ENCODE measurements at regions not wholly inside any gene's neighbourhood (a gene's known extent, or its start where the extent isn't known, plus 50 kb on each side); places are given as distances from the start of the nearest gene placed in this dataset.

- H3K9me3 Mint-ChIP-seq = no peaks in the 10 kb centered on the region
- no peaks in the 10 kb centered on the region for H3K27me3 Mint-ChIP-seq
- no peak for DNase-seq
- H3K4me3 Mint-ChIP-seq = no peak overlapping the region
- CTCF ChIA-PET = no interaction called here
- POLR2A ChIA-PET = no interaction called here
- no peaks in the 10 kb centered on the region for H3K4me1 Mint-ChIP-seq
- H3K36me3 Mint-ChIP-seq (ENCODE audit: low read depth) = no peaks in the 10 kb centered on the region
- no peak overlapping the region for H3K27ac Mint-ChIP-seq
Observed at GRCh38 chr13:108455320-108455719, 174.1 kb upstream of the MYO16 start.

DNA sequence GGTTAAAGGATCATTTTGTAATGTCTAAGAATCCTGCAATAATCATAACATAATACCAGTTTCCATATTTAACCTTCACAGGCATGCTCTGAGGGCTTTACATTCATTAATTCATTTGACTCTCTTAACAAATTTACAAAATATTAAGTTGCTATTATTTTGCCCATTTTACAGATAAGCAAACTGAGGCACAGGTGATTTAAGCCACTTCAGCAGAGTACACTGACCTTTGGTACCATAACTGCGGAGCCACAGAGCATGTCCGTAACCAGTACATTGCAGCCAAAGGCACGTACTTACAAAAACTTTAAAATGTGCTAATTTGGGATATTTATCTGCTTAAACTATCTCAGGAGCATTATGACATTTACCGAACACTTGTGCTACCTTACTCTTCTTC lies 169.4 kb upstream of the MYO16 start:
- CTCF ChIA-PET = no interaction called here
- Mint-ChIP-seq H3K4me1 (no peaks in the 10 kb centered on the region), H3K4me3 (no peak overlapping the region), H3K9me3 (peaks cover 2% of the 10 kb centered on the region), H3K36me3 (ENCODE audit: low read depth) (no peaks in the 10 kb centered on the region), H3K27ac (no peak overlapping the region), H3K27me3 (no peaks in the 10 kb centered on the region)
- no peak for DNase-seq
- POLR2A ChIA-PET = no interaction called here

DNA sequence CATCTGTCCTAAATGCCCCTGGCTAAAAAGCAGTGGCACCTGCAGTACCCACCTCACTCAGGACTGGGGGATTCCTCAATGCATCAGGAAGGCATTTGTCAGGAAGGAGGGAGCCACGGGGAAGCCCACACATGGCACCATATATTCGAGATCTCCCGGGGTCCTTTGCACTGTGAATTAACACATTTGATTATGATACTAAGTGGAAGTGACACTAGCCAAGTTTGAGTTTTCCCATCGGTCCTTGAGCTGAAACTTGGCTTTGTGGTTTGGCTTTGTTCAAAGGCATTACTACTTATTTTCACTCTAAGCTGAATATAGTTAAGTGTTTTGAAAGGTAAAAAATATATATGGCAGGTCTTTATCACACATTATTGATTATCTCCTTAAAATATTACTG lies 168.7 kb upstream of the MYO16 start:
- H3K9me3 Mint-ChIP-seq = peaks cover 2% of the 10 kb centered on the region
- H3K36me3 Mint-ChIP-seq (ENCODE audit: low read depth) = no peaks in the 10 kb centered on the region
- H3K4me3 Mint-ChIP-seq = no peak overlapping the region
- no peaks in the 10 kb centered on the region for H3K27me3 Mint-ChIP-seq
- H3K4me1 Mint-ChIP-seq = no peaks in the 10 kb centered on the region
- CTCF ChIA-PET = no interaction called here
- no peak for DNase-seq
- POLR2A ChIA-PET = no interaction called here
- H3K27ac Mint-ChIP-seq = no peak overlapping the region

- no peaks in the 10 kb centered on the region for H3K27me3 Mint-ChIP-seq
- H3K4me1 Mint-ChIP-seq = no peaks in the 10 kb centered on the region
- ChIA-PET POLR2A (no interaction called here), CTCF (interaction anchor here (1.0 kb wide), 1 partner anchor 36 kb away, joined by 3 read pairs; no protein-coding TSS in a partner anchor)
- H3K9me3 Mint-ChIP-seq = peaks cover 2% of the 10 kb centered on the region
- DNase-seq = no peak
- H3K4me3 Mint-ChIP-seq = no peak overlapping the region
- H3K36me3 Mint-ChIP-seq (ENCODE audit: low read depth) = no peaks in the 10 kb centered on the region
- H3K27ac Mint-ChIP-seq = no peak overlapping the region
Observed at GRCh38 chr13:108463340-108463739, 166.1 kb upstream of the MYO16 start.

DNA sequence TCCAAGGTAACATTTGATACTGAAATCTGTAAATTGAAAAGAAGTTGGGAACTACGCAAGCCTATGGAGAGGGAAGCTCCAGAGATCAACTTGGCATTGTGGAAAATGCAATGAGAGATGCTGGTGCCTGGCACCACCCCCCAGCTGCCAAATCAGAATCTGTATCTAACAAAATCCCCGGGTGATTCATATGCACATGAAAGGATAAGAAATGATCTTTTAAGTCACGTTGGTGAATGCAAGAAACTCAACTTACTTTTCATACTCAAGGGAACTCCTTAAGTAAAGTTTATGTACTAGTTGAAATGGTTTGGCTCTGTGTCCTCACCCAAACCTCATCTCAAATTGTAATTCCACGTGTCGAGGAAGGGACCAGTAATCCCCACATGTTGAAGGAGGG lies 158.5 kb upstream of the MYO16 start:
- Mint-ChIP-seq H3K4me1 (no peaks in the 10 kb centered on the region), H3K27ac (no peak overlapping the region), H3K9me3 (peaks cover 3% of the 10 kb centered on the region), H3K27me3 (no peaks in the 10 kb centered on the region), H3K4me3 (no peak overlapping the region), H3K36me3 (ENCODE audit: low read depth) (no peaks in the 10 kb centered on the region)
- CTCF ChIA-PET = no interaction called here
- DNase-seq = no peak
- POLR2A ChIA-PET = no interaction called here

DNA sequence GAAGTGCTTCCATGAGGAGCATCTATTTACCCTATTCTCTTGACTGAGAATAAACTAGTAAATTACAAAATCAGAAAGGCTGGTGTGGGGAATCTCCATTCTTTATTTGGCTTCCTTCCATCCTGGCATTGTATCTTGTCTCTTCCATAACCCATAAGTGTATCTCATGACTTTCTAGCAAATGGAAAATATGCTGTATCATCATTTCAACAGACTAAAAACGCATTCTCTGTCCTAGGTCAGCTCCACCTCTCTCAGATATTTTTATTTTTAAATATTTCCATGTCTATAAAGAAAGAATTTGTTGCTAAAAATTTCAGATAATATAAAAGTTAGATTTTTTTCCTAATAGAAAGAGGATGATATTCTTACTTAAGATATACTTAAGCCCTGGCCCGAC lies 154.2 kb upstream of the MYO16 start:
- H3K4me3 Mint-ChIP-seq = no peak overlapping the region
- peaks cover 3% of the 10 kb centered on the region for H3K9me3 Mint-ChIP-seq
- DNase-seq = no peak
- H3K27me3 Mint-ChIP-seq = no peaks in the 10 kb centered on the region
- ChIA-PET POLR2A (no interaction called here), CTCF (no interaction called here)
- H3K27ac Mint-ChIP-seq = no peak overlapping the region
- no peaks in the 10 kb centered on the region for H3K36me3 Mint-ChIP-seq (ENCODE audit: low read depth)
- no peaks in the 10 kb centered on the region for H3K4me1 Mint-ChIP-seq

- H3K4me3 Mint-ChIP-seq = no peak overlapping the region
- CTCF ChIA-PET = no interaction called here
- no peaks in the 10 kb centered on the region for H3K9me3 Mint-ChIP-seq
- no peak overlapping the region for H3K27ac Mint-ChIP-seq
- DNase-seq = no peak
- POLR2A ChIA-PET = no interaction called here
- no peaks in the 10 kb centered on the region for H3K27me3 Mint-ChIP-seq
- no peaks in the 10 kb centered on the region for H3K4me1 Mint-ChIP-seq
- H3K36me3 Mint-ChIP-seq (ENCODE audit: low read depth) = no peaks in the 10 kb centered on the region
Observed at GRCh38 chr13:108477376-108477775, 152.0 kb upstream of the MYO16 start.

GRCh38 chr13:108478179-108478578 lies 151.2 kb upstream of the MYO16 start:
- Mint-ChIP-seq H3K9me3 (no peaks in the 10 kb centered on the region), H3K27me3 (no peaks in the 10 kb centered on the region), H3K4me3 (no peak overlapping the region), H3K4me1 (no peaks in the 10 kb centered on the region), H3K27ac (no peak overlapping the region), H3K36me3 (ENCODE audit: low read depth) (no peaks in the 10 kb centered on the region)
- ChIA-PET POLR2A (no interaction called here), CTCF (no interaction called here)
- no peak for DNase-seq

DNA sequence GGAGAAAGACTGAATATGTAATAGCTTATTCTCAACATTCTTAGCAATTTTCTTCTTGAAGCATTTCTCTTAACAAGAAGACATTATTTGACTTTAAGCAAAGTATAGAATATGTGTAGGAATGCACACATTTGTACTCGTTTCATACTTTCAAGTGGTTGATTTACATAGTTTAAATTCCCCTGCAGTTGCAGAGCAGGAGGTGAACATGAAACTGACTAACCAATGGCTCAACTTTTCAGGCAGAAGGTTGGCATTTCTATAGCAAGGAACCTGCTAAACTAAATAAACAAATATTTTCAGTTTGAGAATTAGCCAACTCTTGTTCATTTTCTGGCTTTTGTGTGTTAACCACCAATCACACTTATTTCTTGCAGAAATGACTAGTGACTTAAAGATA lies 145.4 kb upstream of the MYO16 start:
- ChIA-PET CTCF (no interaction called here), POLR2A (no interaction called here)
- H3K36me3 Mint-ChIP-seq (ENCODE audit: low read depth) = no peaks in the 10 kb centered on the region
- H3K4me3 Mint-ChIP-seq = no peak overlapping the region
- no peak for DNase-seq
- no peaks in the 10 kb centered on the region for H3K4me1 Mint-ChIP-seq
- no peaks in the 10 kb centered on the region for H3K9me3 Mint-ChIP-seq
- H3K27me3 Mint-ChIP-seq = peaks cover 2% of the 10 kb centered on the region
- H3K27ac Mint-ChIP-seq = no peak overlapping the region

DNA sequence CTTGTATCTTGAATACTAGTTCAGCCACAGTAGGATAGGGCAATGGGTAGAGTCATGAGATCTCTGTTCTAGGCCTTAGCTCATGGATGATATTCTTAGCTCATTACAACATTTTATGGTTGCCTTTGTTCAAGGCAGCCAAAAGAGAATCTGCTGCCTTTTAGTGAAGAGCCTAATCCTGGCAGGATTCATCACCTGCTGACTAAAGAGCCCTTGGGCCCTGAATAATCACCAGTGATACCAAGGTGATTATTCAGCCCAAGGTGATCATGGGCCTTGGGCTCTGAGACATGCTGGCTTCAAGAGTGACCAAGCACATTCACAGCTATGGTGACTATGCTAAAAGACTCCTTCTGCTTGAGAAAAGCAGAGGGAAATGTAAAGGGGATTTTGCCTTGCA lies 143.3 kb upstream of the MYO16 start:
- H3K9me3 Mint-ChIP-seq = no peaks in the 10 kb centered on the region
- H3K4me1 Mint-ChIP-seq = no peaks in the 10 kb centered on the region
- no peaks in the 10 kb centered on the region for H3K36me3 Mint-ChIP-seq (ENCODE audit: low read depth)
- H3K27me3 Mint-ChIP-seq = peaks cover 10% of the 10 kb centered on the region
- no peak for DNase-seq
- no peak overlapping the region for H3K27ac Mint-ChIP-seq
- ChIA-PET CTCF (no interaction called here), POLR2A (no interaction called here)
- H3K4me3 Mint-ChIP-seq = no peak overlapping the region

GRCh38 chr13:108494991-108495645 lies 134.3 kb upstream of the MYO16 start:
- peaks cover 41% of the 10 kb centered on the region for H3K27me3 Mint-ChIP-seq
- peak overlapping the region; percentile 54 for H3K4me3 Mint-ChIP-seq
- DNase-seq = no peak
- ChIA-PET CTCF (no interaction called here), POLR2A (no interaction called here)
- H3K36me3 Mint-ChIP-seq (ENCODE audit: low read depth) = no peaks in the 10 kb centered on the region
- no peaks in the 10 kb centered on the region for H3K9me3 Mint-ChIP-seq
- H3K27ac Mint-ChIP-seq = no peak overlapping the region
- H3K4me1 Mint-ChIP-seq = peaks cover 6% of the 10 kb centered on the region

DNA sequence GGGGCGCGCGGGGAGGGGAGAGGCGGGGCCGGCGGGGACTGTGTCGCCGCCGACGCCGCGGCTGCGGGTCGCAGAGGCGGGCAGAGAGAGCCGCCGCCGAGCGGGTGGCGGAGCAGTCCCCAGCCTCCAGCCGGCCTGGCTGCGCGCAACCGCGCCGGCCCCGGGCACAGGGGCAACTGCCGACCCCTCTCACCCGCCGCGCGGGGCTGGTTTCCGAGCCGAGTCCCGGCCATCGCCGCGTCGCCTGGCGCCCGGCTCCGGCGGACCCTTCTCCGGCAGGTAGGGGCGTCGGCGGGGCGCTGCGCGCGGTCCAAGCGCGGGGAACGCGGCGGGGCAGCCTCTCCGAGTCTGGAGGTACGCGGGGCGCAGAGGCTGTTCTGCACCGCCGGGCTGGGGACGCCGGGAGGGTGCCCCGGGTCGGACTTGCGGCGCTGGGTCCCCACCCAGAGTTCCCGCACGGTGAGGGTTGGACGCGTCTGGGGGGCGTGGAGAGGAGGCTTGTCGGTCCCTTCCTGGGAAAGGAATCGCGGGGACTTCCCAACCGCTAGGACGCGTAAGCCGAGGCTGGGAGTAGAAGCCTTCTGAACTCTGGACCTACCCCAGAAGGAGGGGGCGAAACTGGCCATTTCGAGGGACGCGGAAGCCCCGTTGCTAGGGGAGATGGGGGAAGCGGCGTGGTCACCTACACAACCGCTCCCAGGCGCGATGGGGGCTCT lies 133.6 kb upstream of the MYO16 start:
- Mint-ChIP-seq H3K36me3 (ENCODE audit: low read depth) (no peaks in the 10 kb centered on the region), H3K4me1 (peaks cover 6% of the 10 kb centered on the region), H3K27me3 (peaks cover 39% of the 10 kb centered on the region), H3K4me3 (no peak overlapping the region), H3K9me3 (no peaks in the 10 kb centered on the region), H3K27ac (no peak overlapping the region)
- DNase-seq = no peak
- ChIA-PET POLR2A (no interaction called here), CTCF (no interaction called here)

DNA sequence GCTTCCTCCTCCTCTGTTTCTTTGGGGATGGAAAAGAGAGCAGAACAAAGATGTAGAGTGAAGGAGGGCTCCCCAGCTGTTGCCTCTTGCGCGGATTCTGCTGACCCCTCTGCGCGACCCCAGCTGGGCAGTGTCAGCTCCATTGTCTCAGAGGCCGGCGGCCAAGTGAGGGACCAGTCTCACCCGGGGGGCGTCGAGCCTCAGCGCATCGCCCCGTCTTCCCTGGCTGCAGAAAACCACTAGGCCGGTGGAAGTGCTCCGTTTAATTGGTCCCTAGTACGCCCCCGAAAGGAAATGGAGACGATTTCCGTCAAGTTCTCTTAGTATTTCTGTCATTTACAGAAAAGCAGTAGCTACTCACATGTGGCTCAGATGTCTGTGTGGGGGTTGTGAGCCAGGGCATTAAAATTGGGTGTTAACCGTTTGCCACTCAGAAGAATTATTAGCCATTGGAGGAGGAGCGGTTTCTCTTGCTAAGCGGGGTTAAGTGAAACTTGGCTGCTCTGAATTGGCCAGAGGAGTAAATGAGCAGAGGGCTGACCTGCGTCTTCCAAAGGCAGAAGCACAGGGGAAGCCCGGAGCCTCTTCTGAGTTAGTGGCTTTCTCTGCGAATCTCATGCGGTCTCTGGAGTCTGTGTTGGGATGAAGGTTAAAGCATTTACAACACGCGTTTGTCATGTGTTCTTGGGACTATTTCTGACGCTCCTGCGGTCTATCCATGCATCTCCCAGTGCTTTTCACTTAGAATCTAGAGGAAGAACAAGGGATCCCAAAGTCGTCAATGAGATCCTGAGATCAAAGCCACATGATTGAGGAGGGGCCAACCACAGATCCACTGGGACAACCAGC lies 132.8 kb upstream of the MYO16 start:
- Mint-ChIP-seq H3K27ac (no peak overlapping the region), H3K4me1 (peaks cover 6% of the 10 kb centered on the region), H3K4me3 (no peak overlapping the region), H3K9me3 (no peaks in the 10 kb centered on the region), H3K36me3 (ENCODE audit: low read depth) (no peaks in the 10 kb centered on the region), H3K27me3 (peaks cover 39% of the 10 kb centered on the region)
- ChIA-PET CTCF (no interaction called here), POLR2A (no interaction called here)
- no peak for DNase-seq
